ENCODE measurements at regions not wholly inside any gene's neighbourhood (a gene's known extent, or its start where the extent isn't known, plus 50 kb on each side); places are given as distances from the start of the nearest gene placed in this dataset.

DNA sequence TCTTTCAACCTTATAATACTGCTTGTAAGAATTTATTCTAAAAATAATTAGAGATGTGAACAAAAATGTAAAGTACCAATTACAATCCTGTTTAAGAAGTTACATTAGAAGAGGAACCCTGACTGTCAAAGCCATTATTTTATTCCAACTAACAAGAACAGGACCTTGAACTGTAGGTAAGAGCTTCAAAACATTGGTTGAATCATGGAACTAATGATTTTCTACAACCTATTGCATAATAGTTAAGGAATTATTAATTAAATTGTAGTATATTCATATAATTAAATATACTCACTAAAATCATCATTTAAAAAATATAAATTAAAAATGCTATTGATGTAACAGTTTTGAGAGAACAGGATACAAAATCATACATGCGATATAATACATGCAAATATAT lies 649.4 kb upstream of the KIRREL3 start:
- DNase-seq (ENCODE audit: low spot score) (no peak), ATAC-seq (no peak)
- Histone ChIP-seq H3K27ac (ENCODE audit: low read depth) (no peak overlapping the region), H4K20me1 (replicated peaks; ENCODE audit: insufficient read depth) (no peaks in the 10 kb centered on the region), H3K4me3 (no peak overlapping the region), H3K4me2 (no peak overlapping the region), H3F3A (replicated peaks; ENCODE audit: low read depth) (no peaks in the 10 kb centered on the region), H3K79me2 (replicated peaks; ENCODE audit: insufficient read depth) (no peaks in the 10 kb centered on the region), H3K4me1 (ENCODE audit: insufficient read depth) (no peaks in the 10 kb centered on the region), H3K27me3 (ENCODE audit: insufficient read depth) (no peaks in the 10 kb centered on the region), H3K9me2 (ENCODE audit: insufficient read depth) (no peaks in the 10 kb centered on the region; the same call in 1 of the 2 replicates), H2AFZ (no peak overlapping the region), H3K36me3 (ENCODE audit: insufficient read depth) (no peaks in the 10 kb centered on the region)
- Mint-ChIP-seq H3K9me3 (no peaks in the 10 kb centered on the region), H3K4me1 (no peaks in the 10 kb centered on the region), H3K36me3 (ENCODE audit: low read depth) (no peaks in the 10 kb centered on the region), H3K27ac (no peak overlapping the region), H3K27me3 (ENCODE audit: insufficient read depth, low read depth, poor library complexity) (no peaks in the 10 kb centered on the region), H3K4me3 (no peak overlapping the region)
- TF ChIP-seq CREB1 (CRISPR knock-in tag; IDR thresholded peaks at IDR 0.05; ENCODE audit: low read depth) (no peak), CTCF (conservative IDR thresholded peaks at IDR 0.05; ENCODE audit: low read depth in 2 of 2) (no peak), POLR2AphosphoS5 (IDR thresholded peaks at IDR 0.05; ENCODE audit: low read depth) (no peak), JUNB (IDR thresholded peaks at IDR 0.05; ENCODE audit: unreplicated experiment) (no peak), NANOG (IDR thresholded peaks at IDR 0.05; ENCODE audit: borderline replicate concordance) (no peak)
- TF ChIP-seq, protein P1, sequence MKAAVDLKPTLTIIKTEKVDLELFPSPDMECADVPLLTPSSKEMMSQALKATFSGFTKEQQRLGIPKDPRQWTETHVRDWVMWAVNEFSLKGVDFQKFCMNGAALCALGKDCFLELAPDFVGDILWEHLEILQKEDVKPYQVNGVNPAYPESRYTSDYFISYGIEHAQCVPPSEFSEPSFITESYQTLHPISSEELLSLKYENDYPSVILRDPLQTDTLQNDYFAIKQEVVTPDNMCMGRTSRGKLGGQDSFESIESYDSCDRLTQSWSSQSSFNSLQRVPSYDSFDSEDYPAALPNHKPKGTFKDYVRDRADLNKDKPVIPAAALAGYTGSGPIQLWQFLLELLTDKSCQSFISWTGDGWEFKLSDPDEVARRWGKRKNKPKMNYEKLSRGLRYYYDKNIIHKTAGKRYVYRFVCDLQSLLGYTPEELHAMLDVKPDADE (IDR thresholded peaks at IDR 0.05): no peak
- TF ChIP-seq, protein P2, sequence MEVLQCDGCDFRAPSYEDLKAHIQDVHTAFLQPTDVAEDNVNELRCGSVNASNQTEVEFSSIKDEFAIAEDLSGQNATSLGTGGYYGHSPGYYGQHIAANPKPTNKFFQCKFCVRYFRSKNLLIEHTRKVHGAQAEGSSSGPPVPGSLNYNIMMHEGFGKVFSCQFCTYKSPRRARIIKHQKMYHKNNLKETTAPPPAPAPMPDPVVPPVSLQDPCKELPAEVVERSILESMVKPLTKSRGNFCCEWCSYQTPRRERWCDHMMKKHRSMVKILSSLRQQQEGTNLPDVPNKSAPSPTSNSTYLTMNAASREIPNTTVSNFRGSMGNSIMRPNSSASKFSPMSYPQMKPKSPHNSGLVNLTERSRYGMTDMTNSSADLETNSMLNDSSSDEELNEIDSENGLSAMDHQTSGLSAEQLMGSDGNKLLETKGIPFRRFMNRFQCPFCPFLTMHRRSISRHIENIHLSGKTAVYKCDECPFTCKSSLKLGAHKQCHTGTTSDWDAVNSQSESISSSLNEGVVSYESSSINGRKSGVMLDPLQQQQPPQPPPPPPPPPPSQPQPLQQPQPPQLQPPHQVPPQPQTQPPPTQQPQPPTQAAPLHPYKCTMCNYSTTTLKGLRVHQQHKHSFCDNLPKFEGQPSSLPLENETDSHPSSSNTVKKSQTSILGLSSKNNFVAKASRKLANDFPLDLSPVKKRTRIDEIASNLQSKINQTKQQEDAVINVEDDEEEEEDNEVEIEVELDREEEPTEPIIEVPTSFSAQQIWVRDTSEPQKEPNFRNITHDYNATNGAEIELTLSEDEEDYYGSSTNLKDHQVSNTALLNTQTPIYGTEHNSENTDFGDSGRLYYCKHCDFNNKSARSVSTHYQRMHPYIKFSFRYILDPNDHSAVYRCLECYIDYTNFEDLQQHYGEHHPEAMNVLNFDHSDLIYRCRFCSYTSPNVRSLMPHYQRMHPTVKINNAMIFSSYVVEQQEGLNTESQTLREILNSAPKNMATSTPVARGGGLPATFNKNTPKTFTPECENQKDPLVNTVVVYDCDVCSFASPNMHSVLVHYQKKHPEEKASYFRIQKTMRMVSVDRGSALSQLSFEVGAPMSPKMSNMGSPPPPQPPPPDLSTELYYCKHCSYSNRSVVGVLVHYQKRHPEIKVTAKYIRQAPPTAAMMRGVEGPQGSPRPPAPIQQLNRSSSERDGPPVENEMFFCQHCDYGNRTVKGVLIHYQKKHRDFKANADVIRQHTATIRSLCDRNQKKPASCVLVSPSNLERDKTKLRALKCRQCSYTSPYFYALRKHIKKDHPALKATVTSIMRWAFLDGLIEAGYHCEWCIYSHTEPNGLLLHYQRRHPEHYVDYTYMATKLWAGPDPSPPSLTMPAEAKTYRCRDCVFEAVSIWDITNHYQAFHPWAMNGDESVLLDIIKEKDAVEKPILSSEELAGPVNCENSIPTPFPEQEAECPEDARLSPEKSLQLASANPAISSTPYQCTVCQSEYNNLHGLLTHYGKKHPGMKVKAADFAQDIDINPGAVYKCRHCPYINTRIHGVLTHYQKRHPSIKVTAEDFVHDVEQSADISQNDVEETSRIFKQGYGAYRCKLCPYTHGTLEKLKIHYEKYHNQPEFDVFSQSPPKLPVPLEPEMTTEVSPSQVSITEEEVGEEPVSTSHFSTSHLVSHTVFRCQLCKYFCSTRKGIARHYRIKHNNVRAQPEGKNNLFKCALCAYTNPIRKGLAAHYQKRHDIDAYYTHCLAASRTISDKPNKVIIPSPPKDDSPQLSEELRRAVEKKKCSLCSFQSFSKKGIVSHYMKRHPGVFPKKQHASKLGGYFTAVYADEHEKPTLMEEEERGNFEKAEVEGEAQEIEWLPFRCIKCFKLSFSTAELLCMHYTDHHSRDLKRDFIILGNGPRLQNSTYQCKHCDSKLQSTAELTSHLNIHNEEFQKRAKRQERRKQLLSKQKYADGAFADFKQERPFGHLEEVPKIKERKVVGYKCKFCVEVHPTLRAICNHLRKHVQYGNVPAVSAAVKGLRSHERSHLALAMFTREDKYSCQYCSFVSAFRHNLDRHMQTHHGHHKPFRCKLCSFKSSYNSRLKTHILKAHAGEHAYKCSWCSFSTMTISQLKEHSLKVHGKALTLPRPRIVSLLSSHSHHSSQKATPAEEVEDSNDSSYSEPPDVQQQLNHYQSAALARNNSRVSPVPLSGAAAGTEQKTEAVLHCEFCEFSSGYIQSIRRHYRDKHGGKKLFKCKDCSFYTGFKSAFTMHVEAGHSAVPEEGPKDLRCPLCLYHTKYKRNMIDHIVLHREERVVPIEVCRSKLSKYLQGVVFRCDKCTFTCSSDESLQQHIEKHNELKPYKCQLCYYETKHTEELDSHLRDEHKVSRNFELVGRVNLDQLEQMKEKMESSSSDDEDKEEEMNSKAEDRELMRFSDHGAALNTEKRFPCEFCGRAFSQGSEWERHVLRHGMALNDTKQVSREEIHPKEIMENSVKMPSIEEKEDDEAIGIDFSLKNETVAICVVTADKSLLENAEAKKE (CRISPR knock-in tag; IDR thresholded peaks at IDR 0.05): no peak

Measured in GM23338 (cell line).